HEK293 (cell line): ENCODE measurements at regions not wholly inside any gene's neighbourhood (a gene's known extent, or its start where the extent isn't known, plus 50 kb on each side); places are given as distances from the start of the nearest gene placed in this dataset.

Experiments used
- CTCF ChIA-PET: fragments of 350-600 bp; formaldehyde crosslinking; extraction: SDS; loops from one replicate; lab custom pipeline; 2021; ENCODE audit warnings: antibody characterized with exemption; lab: Yijun Ruan, JAX
- POLR2A ChIA-PET: fragments of 300-600 bp; formaldehyde crosslinking; extraction: SDS; loops from one replicate; lab custom pipeline; 2020; ENCODE audit warnings: antibody characterized with exemption, inconsistent platforms; lab: Yijun Ruan, JAX
- H3K27ac ChIP-seq: fragments of 200-500 bp; sonication (Bioruptor generic); 2 replicates; pipeline ENCODE4 v1.5.1; 2014; ENCODE audit warnings: low read depth, low read length, control low read depth, inconsistent platforms; ENCODE audit errors: extremely low read depth
- H3K36me3 ChIP-seq, 2 experiments: fragments of 200-500 bp in 1 of 2; sonication (Bioruptor generic) in 1 of 2; 1 replicate in 1 of 2; 2 replicates in 1 of 2; pipeline ENCODE4 v1.5.1; 2014 to 2017; ENCODE audit warnings: inconsistent platforms in 2 of 2, low read length in 2 of 2; ENCODE audit not compliant: control insufficient read depth in 2 of 2, insufficient read depth in 1 of 2
- H3K4me1 ChIP-seq: fragments of 200-500 bp; sonication (Bioruptor generic); 2 replicates; pipeline ENCODE4 v1.5.1; 2014; ENCODE audit warnings: mild to moderate bottlenecking, low read length, inconsistent platforms; ENCODE audit not compliant: control insufficient read depth, insufficient read depth
- H3K4me3 ChIP-seq: 2 replicates; pipeline ENCODE4 v1.5.1; 2011; ENCODE audit warnings: low read depth, mild to moderate bottlenecking, control low read depth, low read length, moderate library complexity
- H3K9me3 ChIP-seq: fragments of 200-500 bp; sonication (Bioruptor generic); 2 replicates; pipeline ENCODE4 v1.5.1; 2014; ENCODE audit warnings: low read depth, low read length, inconsistent platforms; ENCODE audit not compliant: control insufficient read depth, insufficient read depth
- BCL11A ChIP-seq: fragments of 450-650 bp; formaldehyde crosslinking; IDR thresholded peaks from 2 replicates; pipeline ENCODE4 v1.5.1; 2016; ENCODE audit warnings: low read depth, missing biosample characterization, missing genetic modification characterization
- IKZF3 ChIP-seq: fragments of 450-650 bp; IDR thresholded peaks from 2 replicates; pipeline ENCODE4 v1.5.0; 2018; ENCODE audit warnings: missing biosample characterization, mild to moderate bottlenecking, missing genetic modification characterization, moderate library complexity
- REPIN1 ChIP-seq: fragments of 450-650 bp; formaldehyde crosslinking; IDR thresholded peaks from 2 replicates; pipeline ENCODE4 v1.5.1; 2017; ENCODE audit warnings: missing biosample characterization, missing genetic modification characterization, low read depth
- SP2 ChIP-seq: fragments of 450-650 bp; formaldehyde crosslinking; IDR thresholded peaks from 2 replicates; pipeline ENCODE4 v1.5.1; 2016; ENCODE audit warnings: missing biosample characterization, missing genetic modification characterization
- ZBTB20 ChIP-seq: fragments of 450-650 bp; formaldehyde crosslinking; IDR thresholded peaks from 2 replicates; pipeline ENCODE4 v1.5.1; 2016; ENCODE audit warnings: missing biosample characterization, missing genetic modification characterization
- ZIC2 ChIP-seq: fragments of 450-650 bp; formaldehyde crosslinking; IDR thresholded peaks from 2 replicates; pipeline ENCODE4 v1.5.1; 2016; ENCODE audit warnings: missing biosample characterization, missing genetic modification characterization
- ZNF114 ChIP-seq: fragments of 450-650 bp; formaldehyde crosslinking; IDR thresholded peaks from 2 replicates; pipeline ENCODE4 v1.5.0; 2017; ENCODE audit warnings: missing biosample characterization, missing genetic modification characterization
- ZNF121 ChIP-seq: fragments of 450-650 bp; formaldehyde crosslinking; IDR thresholded peaks from 2 replicates; pipeline ENCODE4 v1.5.1; 2016; ENCODE audit warnings: missing biosample characterization, missing genetic modification characterization
- ZNF174 ChIP-seq: fragments of 450-650 bp; formaldehyde crosslinking; IDR thresholded peaks from 2 replicates; pipeline ENCODE4 v1.5.0; 2017; ENCODE audit warnings: missing biosample characterization, mild to moderate bottlenecking, missing genetic modification characterization
- ZNF2 ChIP-seq: fragments of 450-650 bp; formaldehyde crosslinking; IDR thresholded peaks from 2 replicates; pipeline ENCODE4 v1.5.1; 2016; ENCODE audit warnings: missing biosample characterization, missing genetic modification characterization
- ZNF280C ChIP-seq: fragments of 450-650 bp; formaldehyde crosslinking; IDR thresholded peaks from 2 replicates; pipeline ENCODE4 v1.5.1; 2016; ENCODE audit warnings: missing biosample characterization, missing genetic modification characterization
- ZNF37A ChIP-seq: fragments of 450-650 bp; IDR thresholded peaks from 2 replicates; pipeline ENCODE4 v1.5.1; 2018; ENCODE audit warnings: missing biosample characterization, missing genetic modification characterization
- ZNF549 ChIP-seq: fragments of 450-650 bp; IDR thresholded peaks from 2 replicates; pipeline ENCODE4 v1.5.1; 2018; ENCODE audit warnings: missing biosample characterization, missing genetic modification characterization, mild to moderate bottlenecking, inconsistent platforms, moderate library complexity
- ZNF623 ChIP-seq: fragments of 450-650 bp; formaldehyde crosslinking; IDR thresholded peaks from 2 replicates; pipeline ENCODE4 v1.5.1; 2016; ENCODE audit warnings: missing biosample characterization, missing genetic modification characterization
- ZNF670 ChIP-seq: fragments of 450-650 bp; formaldehyde crosslinking; IDR thresholded peaks from 2 replicates; pipeline ENCODE4 v1.5.1; 2016; ENCODE audit warnings: missing biosample characterization, missing genetic modification characterization, low read depth
- TF ChIP-seq, protein P1 (sequence below): fragments of 450-650 bp; formaldehyde crosslinking; conservative IDR thresholded peaks from 2 replicates; pipeline ENCODE4 v1.5.1; 2016; ENCODE audit warnings: low read depth, missing biosample characterization, missing genetic modification characterization

GRCh38 chr11:123305601-123306375, 110.7 kb upstream of the CLMP start:
- no peak overlapping the region for H3K4me3 ChIP-seq
- ChIA-PET POLR2A (no interaction called here), CTCF (interaction anchor here (1.0 kb wide), 2 partner anchors 101 to 103 kb away, joined by 3 read pairs; no protein-coding TSS in a partner anchor)
- no peaks in the 10 kb centered on the region for H3K4me1 ChIP-seq
- TF ChIP-seq BCL11A (tag by site-specific recombination): no peak
- TF ChIP-seq, protein P1, sequence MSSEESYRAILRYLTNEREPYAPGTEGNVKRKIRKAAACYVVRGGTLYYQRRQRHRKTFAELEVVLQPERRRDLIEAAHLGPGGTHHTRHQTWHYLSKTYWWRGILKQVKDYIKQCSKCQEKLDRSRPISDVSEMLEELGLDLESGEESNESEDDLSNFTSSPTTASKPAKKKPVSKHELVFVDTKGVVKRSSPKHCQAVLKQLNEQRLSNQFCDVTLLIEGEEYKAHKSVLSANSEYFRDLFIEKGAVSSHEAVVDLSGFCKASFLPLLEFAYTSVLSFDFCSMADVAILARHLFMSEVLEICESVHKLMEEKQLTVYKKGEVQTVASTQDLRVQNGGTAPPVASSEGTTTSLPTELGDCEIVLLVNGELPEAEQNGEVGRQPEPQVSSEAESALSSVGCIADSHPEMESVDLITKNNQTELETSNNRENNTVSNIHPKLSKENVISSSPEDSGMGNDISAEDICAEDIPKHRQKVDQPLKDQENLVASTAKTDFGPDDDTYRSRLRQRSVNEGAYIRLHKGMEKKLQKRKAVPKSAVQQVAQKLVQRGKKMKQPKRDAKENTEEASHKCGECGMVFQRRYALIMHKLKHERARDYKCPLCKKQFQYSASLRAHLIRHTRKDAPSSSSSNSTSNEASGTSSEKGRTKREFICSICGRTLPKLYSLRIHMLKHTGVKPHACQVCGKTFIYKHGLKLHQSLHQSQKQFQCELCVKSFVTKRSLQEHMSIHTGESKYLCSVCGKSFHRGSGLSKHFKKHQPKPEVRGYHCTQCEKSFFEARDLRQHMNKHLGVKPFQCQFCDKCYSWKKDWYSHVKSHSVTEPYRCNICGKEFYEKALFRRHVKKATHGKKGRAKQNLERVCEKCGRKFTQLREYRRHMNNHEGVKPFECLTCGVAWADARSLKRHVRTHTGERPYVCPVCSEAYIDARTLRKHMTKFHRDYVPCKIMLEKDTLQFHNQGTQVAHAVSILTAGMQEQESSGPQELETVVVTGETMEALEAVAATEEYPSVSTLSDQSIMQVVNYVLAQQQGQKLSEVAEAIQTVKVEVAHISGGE: no peak
- no peak for TF ChIP-seq ZNF2
- TF ChIP-seq ZNF114 (tag by site-specific recombination): no peak
- TF ChIP-seq SP2: no peak
- no peak for TF ChIP-seq ZNF670
- no peak for TF ChIP-seq ZNF623 (tag by site-specific recombination)
- no peak for TF ChIP-seq IKZF3 (tag by site-specific recombination)
- TF ChIP-seq REPIN1 (tag by site-specific recombination): no peak
- TF ChIP-seq ZNF37A (tag by site-specific recombination): no peak
- H3K27ac ChIP-seq: no peak overlapping the region
- H3K36me3 ChIP-seq: no peaks in the 10 kb centered on the region
- H3K9me3 ChIP-seq: no peaks in the 10 kb centered on the region

DNA sequence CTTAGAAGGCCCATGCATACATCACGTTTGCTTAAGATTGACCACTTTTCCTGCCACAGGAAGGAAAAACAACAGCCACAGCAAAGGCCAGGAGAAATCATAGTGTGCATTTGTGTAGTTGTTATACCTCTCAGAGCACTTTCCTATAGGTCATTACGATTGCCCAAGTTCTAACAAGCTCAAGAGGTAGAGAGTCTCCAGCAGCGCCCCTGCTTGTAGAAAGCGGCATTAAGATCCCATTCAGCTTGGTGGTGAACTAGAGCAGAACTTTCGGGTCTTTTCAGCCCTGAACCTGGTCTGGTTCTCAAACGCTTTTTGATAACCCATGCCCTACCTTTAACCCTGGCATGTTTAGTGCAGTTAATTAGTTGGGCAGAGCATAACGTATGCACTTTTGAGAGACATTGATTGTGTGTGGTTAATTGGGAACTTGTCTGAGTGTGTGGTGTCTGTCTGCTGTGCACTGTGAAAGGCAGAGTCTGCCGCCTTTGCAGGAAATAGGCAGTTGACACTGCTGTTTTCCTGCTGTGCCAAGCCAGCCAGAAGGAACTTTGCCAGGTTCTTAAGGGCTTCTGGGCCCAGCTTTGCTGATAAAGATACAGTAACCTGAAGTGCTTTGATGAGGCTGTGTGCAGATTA, 109.9 kb upstream of the CLMP start:
- TF ChIP-seq ZBTB20 (tag by site-specific recombination): no peak
- TF ChIP-seq ZNF549 (tag by site-specific recombination): no peak
- TF ChIP-seq ZNF121 (tag by site-specific recombination): no peak
- TF ChIP-seq ZIC2 (tag by site-specific recombination): 0 out of 2 replicates have a peak, but pooled peaks have one; percentile 10
- TF ChIP-seq ZNF174 (tag by site-specific recombination): no peak
- no peak for TF ChIP-seq ZNF280C (tag by site-specific recombination)
- TF ChIP-seq, all 188 proteins: peak for 1
- no peak overlapping the region for H3K27ac ChIP-seq
- POLR2A ChIA-PET: no interaction called here
- H3K4me1 ChIP-seq: no peaks in the 10 kb centered on the region
- CTCF ChIA-PET: interaction anchor here (0.6 to 1.7 kb wide), 6 partner anchors 102 to 276 kb away, joined by 3 to 6 read pairs (median 4); no protein-coding TSS in a partner anchor
- no peaks in the 10 kb centered on the region for H3K36me3 ChIP-seq
- no peaks in the 10 kb centered on the region for H3K9me3 ChIP-seq
- H3K4me3 ChIP-seq: no peak overlapping the region
